Endodermal cell (in vitro differentiated cells): ENCODE measurements at regions not wholly inside any gene's neighbourhood (a gene's known extent, or its start where the extent isn't known, plus 50 kb on each side); places are given as distances from the start of the nearest gene placed in this dataset.

Experiments
- DNase-seq: peaks from one replicate; pipeline ENCODE4 v3.0.0-alpha.2; 2017
- H3K27ac ChIP-seq: 2 replicates; pipeline ENCODE4 v1.5.1; 2013; ENCODE audit warnings: mild to moderate bottlenecking, low read depth, low read length, moderate library complexity
- H3K27me3 ChIP-seq: 2 replicates; pipeline ENCODE4 v1.6.1; 2013; ENCODE audit warnings: mild to moderate bottlenecking, low read length, moderate library complexity; ENCODE audit not compliant: insufficient read depth, control insufficient read depth, poor library complexity, severe bottlenecking
- H3K36me3 ChIP-seq: 2 replicates; pipeline ENCODE4 v1.7.0; 2013; ENCODE audit warnings: mild to moderate bottlenecking, low read length, moderate library complexity; ENCODE audit not compliant: control insufficient read depth, insufficient read depth
- H3K4me1 ChIP-seq: one replicate; pipeline ENCODE4 v1.7.0; 2013; ENCODE audit warnings: low read length; ENCODE audit not compliant: control insufficient read depth, insufficient read depth
- H3K4me3 ChIP-seq: 2 replicates; pipeline ENCODE4 v1.5.1; 2013; ENCODE audit warnings: mild to moderate bottlenecking, low read length, moderate library complexity
- H3K9ac ChIP-seq: 2 replicates; pipeline ENCODE4 v1.6.1; 2013; ENCODE audit warnings: mild to moderate bottlenecking, low read length, moderate library complexity; ENCODE audit not compliant: poor library complexity, severe bottlenecking; ENCODE audit errors: extremely low read depth
- H3K9me3 ChIP-seq: 2 replicates; pipeline ENCODE4 v1.6.1; 2013; ENCODE audit warnings: mild to moderate bottlenecking, low read length, moderate library complexity; ENCODE audit not compliant: control insufficient read depth
- H3K27ac Mint-ChIP-seq: 2 replicates; pipeline ENCODE4 v1.8.0; 2020; ENCODE audit warnings: mixed read lengths
- H3K27me3 Mint-ChIP-seq: 2 replicates; pipeline ENCODE4 v1.8.0; 2021; ENCODE audit warnings: mild to moderate bottlenecking, mixed read lengths; ENCODE audit not compliant: insufficient read depth
- H3K36me3 Mint-ChIP-seq: 2 replicates; pipeline ENCODE4 v1.8.0; 2020; ENCODE audit warnings: low read depth, mixed read lengths
- H3K4me1 Mint-ChIP-seq: 2 replicates; pipeline ENCODE4 v1.8.0; 2020; ENCODE audit warnings: mixed read lengths
- H3K4me3 Mint-ChIP-seq: 2 replicates; pipeline ENCODE4 v1.8.0; 2020; ENCODE audit warnings: mild to moderate bottlenecking, moderate library complexity, mixed read lengths
- H3K9me3 Mint-ChIP-seq: 2 replicates; pipeline ENCODE4 v1.8.0; 2020; ENCODE audit warnings: mild to moderate bottlenecking, mixed read lengths
- WGBS, 2 experiments: methylation state at CpG; one replicate each; pipeline versions ENCODE4 v1.1.5 to v1.1.7; 2013; ENCODE audit warnings: missing lambda C conversion rate in 2 of 2, mixed read lengths in 1 of 2; ENCODE audit not compliant: insufficient coverage in 1 of 2, insufficient read length in 1 of 2; 5-methylcytosine and 5-hydroxymethylcytosine counted together
- TF ChIP-seq, protein P1 (sequence below): fragments of 200-600 bp; sonication (generic); conservative IDR thresholded peaks from 2 replicates; pipeline ENCODE4 v1.5.0; 2021; ENCODE audit warnings: antibody characterized with exemption, mild to moderate bottlenecking

- Mint-ChIP-seq H3K9me3 (no peaks in the 10 kb centered on the region), H3K27ac (no peak overlapping the region), H3K27me3 (no peaks in the 10 kb centered on the region), H3K4me1 (no peaks in the 10 kb centered on the region), H3K4me3 (no peak overlapping the region), H3K36me3 (no peaks in the 10 kb centered on the region)
- Histone ChIP-seq H3K27me3 (no peaks in the 10 kb centered on the region), H3K9me3 (no peaks in the 10 kb centered on the region), H3K4me3 (no peak overlapping the region), H3K4me1 (no peaks in the 10 kb centered on the region), H3K27ac (no peak overlapping the region), H3K9ac (no peak overlapping the region), H3K36me3 (no peaks in the 10 kb centered on the region)
- no peak for DNase-seq
- TF ChIP-seq, protein P1, sequence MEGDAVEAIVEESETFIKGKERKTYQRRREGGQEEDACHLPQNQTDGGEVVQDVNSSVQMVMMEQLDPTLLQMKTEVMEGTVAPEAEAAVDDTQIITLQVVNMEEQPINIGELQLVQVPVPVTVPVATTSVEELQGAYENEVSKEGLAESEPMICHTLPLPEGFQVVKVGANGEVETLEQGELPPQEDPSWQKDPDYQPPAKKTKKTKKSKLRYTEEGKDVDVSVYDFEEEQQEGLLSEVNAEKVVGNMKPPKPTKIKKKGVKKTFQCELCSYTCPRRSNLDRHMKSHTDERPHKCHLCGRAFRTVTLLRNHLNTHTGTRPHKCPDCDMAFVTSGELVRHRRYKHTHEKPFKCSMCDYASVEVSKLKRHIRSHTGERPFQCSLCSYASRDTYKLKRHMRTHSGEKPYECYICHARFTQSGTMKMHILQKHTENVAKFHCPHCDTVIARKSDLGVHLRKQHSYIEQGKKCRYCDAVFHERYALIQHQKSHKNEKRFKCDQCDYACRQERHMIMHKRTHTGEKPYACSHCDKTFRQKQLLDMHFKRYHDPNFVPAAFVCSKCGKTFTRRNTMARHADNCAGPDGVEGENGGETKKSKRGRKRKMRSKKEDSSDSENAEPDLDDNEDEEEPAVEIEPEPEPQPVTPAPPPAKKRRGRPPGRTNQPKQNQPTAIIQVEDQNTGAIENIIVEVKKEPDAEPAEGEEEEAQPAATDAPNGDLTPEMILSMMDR: no peak
These were observed 1005.9 kb upstream of the PABPC4L start for GRCh38 chr4:135207531-135207930.

DNA sequence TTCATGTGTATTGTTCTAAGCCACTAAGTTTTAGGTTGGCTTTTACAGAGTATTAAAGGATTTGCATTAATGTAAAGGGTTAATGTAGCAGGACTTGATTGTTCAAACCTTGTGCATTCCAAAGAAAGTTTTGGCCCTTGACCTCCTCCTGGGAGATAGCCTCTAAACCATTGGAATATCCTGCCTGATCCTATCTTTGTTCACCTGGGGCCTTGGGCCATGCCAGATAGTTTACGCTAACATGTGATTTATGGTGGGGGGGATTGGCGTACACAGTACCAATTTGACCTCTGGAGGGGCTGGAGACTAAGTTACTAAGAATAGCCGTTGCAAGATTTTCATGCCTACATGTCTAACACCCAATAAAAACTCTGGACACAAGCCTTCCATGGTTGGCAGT is 1002.7 kb upstream of the PABPC4L start:
- Histone ChIP-seq H3K4me1 (no peaks in the 10 kb centered on the region), H3K9me3 (no peaks in the 10 kb centered on the region), H3K27me3 (no peaks in the 10 kb centered on the region), H3K36me3 (no peaks in the 10 kb centered on the region), H3K4me3 (no peak overlapping the region), H3K9ac (no peak overlapping the region), H3K27ac (no peak overlapping the region)
- Mint-ChIP-seq H3K27me3 (no peaks in the 10 kb centered on the region), H3K27ac (no peak overlapping the region), H3K36me3 (no peaks in the 10 kb centered on the region), H3K4me3 (no peak overlapping the region), H3K9me3 (no peaks in the 10 kb centered on the region), H3K4me1 (no peaks in the 10 kb centered on the region)
- TF ChIP-seq, protein P1: no peak
- 82% methylated on average over 3 of the region's 3 CpGs; no CpG with 5 or more reads in 1 of the 2 experiments for WGBS, 2 experiments
- DNase-seq: peak; percentile 13

- Mint-ChIP-seq H3K27me3 (no peaks in the 10 kb centered on the region), H3K9me3 (no peaks in the 10 kb centered on the region), H3K4me1 (no peaks in the 10 kb centered on the region), H3K4me3 (no peak overlapping the region), H3K36me3 (no peaks in the 10 kb centered on the region), H3K27ac (no peak overlapping the region)
- Histone ChIP-seq H3K27ac (no peak overlapping the region), H3K9me3 (no peaks in the 10 kb centered on the region), H3K4me1 (no peaks in the 10 kb centered on the region), H3K9ac (no peak overlapping the region), H3K36me3 (no peaks in the 10 kb centered on the region), H3K4me3 (no peak overlapping the region), H3K27me3 (no peaks in the 10 kb centered on the region)
- TF ChIP-seq, protein P1: no peak
- WGBS, 2 experiments: 93 to 96% methylated on average over 3 to 4 of the region's 5 CpGs
- no peak for DNase-seq
These were observed 999.5 kb upstream of the PABPC4L start for GRCh38 chr4:135201081-135201480.
